ENCODE measurements at regions not wholly inside any gene's neighbourhood (a gene's known extent, or its start where the extent isn't known, plus 50 kb on each side); places are given as distances from the start of the nearest gene placed in this dataset.

- DNase-seq (ENCODE audit: low read depth), result no peak
- TF ChIP-seq CTCF (conservative IDR thresholded peaks at IDR 0.05; ENCODE audit: low read length), result no peak
- no peak overlapping the region for H3K4me3 ChIP-seq (ENCODE audit: low read length)
Observed at GRCh38 chr17:34730816-34731215, 151.4 kb downstream of the TMEM132E start.

GRCh38 chr17:34728771-34729310 is 149.5 kb downstream of the TMEM132E start:
- TF ChIP-seq CTCF (conservative IDR thresholded peaks at IDR 0.05; ENCODE audit: low read length), result no peak
- DNase-seq (ENCODE audit: low read depth), result no peak
- no peak overlapping the region for H3K4me3 ChIP-seq (ENCODE audit: low read length)

- TF ChIP-seq CTCF (conservative IDR thresholded peaks at IDR 0.05; ENCODE audit: low read length), result no peak
- H3K4me3 ChIP-seq (ENCODE audit: low read length), result no peak overlapping the region
- DNase-seq (ENCODE audit: low read depth), result no peak
Observed at GRCh38 chr17:34727601-34728000, 148.2 kb downstream of the TMEM132E start.

GRCh38 chr17:34726536-34727384 is 147.4 kb downstream of the TMEM132E start:
- no peak for TF ChIP-seq CTCF (conservative IDR thresholded peaks at IDR 0.05; ENCODE audit: low read length)
- no peak overlapping the region for H3K4me3 ChIP-seq (ENCODE audit: low read length)
- peak; percentile 23 for DNase-seq (ENCODE audit: low read depth)

- no peak overlapping the region for H3K4me3 ChIP-seq (ENCODE audit: low read length)
- no peak for DNase-seq (ENCODE audit: low read depth)
- no peak for TF ChIP-seq CTCF (conservative IDR thresholded peaks at IDR 0.05; ENCODE audit: low read length)
Observed at GRCh38 chr17:34725725-34726124, 146.3 kb downstream of the TMEM132E start.

- TF ChIP-seq CTCF (conservative IDR thresholded peaks at IDR 0.05; ENCODE audit: low read length), result no peak
- DNase-seq (ENCODE audit: low read depth), result no peak
- no peak overlapping the region for H3K4me3 ChIP-seq (ENCODE audit: low read length)
Observed at GRCh38 chr17:34725008-34725407, 145.6 kb downstream of the TMEM132E start.

GRCh38 chr17:34723875-34724274 is 144.5 kb downstream of the TMEM132E start:
- no peak overlapping the region for H3K4me3 ChIP-seq (ENCODE audit: low read length)
- DNase-seq (ENCODE audit: low read depth), result no peak
- no peak for TF ChIP-seq CTCF (conservative IDR thresholded peaks at IDR 0.05; ENCODE audit: low read length)

All from AG10803 (cell line).